ENCODE measurements at regions not wholly inside any gene's neighbourhood (a gene's known extent, or its start where the extent isn't known, plus 50 kb on each side); places are given as distances from the start of the nearest gene placed in this dataset.

DNA sequence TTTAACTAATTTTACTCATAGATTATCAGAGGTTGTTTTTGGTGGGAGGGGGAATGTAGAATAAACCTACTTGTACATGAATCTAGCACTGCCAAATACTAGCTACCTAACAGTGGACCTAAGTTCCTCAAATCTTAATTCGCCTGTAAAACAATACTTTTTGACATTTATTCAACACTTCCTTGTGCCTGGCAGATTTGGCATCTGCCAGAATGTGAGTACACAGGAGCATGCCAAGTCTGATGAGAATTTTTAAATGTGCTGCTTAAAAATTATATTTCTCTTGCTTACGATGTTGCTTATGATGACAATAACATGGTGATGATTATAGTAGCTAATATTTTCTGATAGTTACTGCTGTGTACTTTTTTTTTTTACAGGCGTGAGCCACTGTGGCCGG, 240.2 kb upstream of the STARD13 start:
- TF ChIP-seq, protein P1, sequence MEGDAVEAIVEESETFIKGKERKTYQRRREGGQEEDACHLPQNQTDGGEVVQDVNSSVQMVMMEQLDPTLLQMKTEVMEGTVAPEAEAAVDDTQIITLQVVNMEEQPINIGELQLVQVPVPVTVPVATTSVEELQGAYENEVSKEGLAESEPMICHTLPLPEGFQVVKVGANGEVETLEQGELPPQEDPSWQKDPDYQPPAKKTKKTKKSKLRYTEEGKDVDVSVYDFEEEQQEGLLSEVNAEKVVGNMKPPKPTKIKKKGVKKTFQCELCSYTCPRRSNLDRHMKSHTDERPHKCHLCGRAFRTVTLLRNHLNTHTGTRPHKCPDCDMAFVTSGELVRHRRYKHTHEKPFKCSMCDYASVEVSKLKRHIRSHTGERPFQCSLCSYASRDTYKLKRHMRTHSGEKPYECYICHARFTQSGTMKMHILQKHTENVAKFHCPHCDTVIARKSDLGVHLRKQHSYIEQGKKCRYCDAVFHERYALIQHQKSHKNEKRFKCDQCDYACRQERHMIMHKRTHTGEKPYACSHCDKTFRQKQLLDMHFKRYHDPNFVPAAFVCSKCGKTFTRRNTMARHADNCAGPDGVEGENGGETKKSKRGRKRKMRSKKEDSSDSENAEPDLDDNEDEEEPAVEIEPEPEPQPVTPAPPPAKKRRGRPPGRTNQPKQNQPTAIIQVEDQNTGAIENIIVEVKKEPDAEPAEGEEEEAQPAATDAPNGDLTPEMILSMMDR (IDR thresholded peaks at IDR 0.05; ENCODE audit: poor library complexity, severe bottlenecking): no peak
- TF ChIP-seq EZH2 (IDR thresholded peaks at IDR 0.05; ENCODE audit: borderline replicate concordance, insufficient read depth, low read length, poor library complexity, severe bottlenecking) (no peak), TAF1 (IDR thresholded peaks at IDR 0.05; ENCODE audit: low read depth) (no peak), RAD21 (conservative IDR thresholded peaks at IDR 0.05) (no peak), POLR2AphosphoS5 (IDR thresholded peaks at IDR 0.05) (no peak), EP300 (conservative IDR thresholded peaks at IDR 0.05; ENCODE audit: poor library complexity, severe bottlenecking) (no peak), MXI1 (conservative IDR thresholded peaks at IDR 0.05; ENCODE audit: poor library complexity, severe bottlenecking) (no peak)
- TF ChIP-seq, protein P2, sequence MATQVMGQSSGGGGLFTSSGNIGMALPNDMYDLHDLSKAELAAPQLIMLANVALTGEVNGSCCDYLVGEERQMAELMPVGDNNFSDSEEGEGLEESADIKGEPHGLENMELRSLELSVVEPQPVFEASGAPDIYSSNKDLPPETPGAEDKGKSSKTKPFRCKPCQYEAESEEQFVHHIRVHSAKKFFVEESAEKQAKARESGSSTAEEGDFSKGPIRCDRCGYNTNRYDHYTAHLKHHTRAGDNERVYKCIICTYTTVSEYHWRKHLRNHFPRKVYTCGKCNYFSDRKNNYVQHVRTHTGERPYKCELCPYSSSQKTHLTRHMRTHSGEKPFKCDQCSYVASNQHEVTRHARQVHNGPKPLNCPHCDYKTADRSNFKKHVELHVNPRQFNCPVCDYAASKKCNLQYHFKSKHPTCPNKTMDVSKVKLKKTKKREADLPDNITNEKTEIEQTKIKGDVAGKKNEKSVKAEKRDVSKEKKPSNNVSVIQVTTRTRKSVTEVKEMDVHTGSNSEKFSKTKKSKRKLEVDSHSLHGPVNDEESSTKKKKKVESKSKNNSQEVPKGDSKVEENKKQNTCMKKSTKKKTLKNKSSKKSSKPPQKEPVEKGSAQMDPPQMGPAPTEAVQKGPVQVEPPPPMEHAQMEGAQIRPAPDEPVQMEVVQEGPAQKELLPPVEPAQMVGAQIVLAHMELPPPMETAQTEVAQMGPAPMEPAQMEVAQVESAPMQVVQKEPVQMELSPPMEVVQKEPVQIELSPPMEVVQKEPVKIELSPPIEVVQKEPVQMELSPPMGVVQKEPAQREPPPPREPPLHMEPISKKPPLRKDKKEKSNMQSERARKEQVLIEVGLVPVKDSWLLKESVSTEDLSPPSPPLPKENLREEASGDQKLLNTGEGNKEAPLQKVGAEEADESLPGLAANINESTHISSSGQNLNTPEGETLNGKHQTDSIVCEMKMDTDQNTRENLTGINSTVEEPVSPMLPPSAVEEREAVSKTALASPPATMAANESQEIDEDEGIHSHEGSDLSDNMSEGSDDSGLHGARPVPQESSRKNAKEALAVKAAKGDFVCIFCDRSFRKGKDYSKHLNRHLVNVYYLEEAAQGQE (IDR thresholded peaks at IDR 0.05; ENCODE audit: borderline replicate concordance): no peak
